Tibial artery (tissue), 4 donors: ENCODE measurements at regions not wholly inside any gene's neighbourhood (a gene's known extent, or its start where the extent isn't known, plus 50 kb on each side); places are given as distances from the start of the nearest gene placed in this dataset.

Source experiments
- DNase-seq, 2 donors: peaks; one replicate each; pipeline ENCODE4 v3.0.0-alpha.2; 2019
- H3K27ac ChIP-seq, 2 donors: fragments of 200-600 bp; sonication (generic) in 1 of 2; 1 replicate in 1 of 2; 2 replicates in 1 of 2; pipeline ENCODE4 v1.5.1; 2018 to 2019; ENCODE audit warnings: mild to moderate bottlenecking in 1 of 2
- H3K27me3 ChIP-seq, 2 donors: fragments of 200-600 bp; sonication (generic) in 1 of 2; one replicate each; pipeline versions ENCODE4 v1.5.1 to v1.6.0; 2016 to 2019
- H3K36me3 ChIP-seq, 3 donors: fragments of 200-600 bp; sonication (generic) in 2 of 3; one replicate each; pipeline ENCODE4 v1.5.1; 2016 to 2019; ENCODE audit warnings: mild to moderate bottlenecking in 2 of 3
- H3K4me1 ChIP-seq, 4 donors: fragments of 200-600 bp; sonication (generic) in 2 of 4; 1 replicate in 3 of 4; 2 replicates in 1 of 4; pipeline ENCODE4 v1.5.1; 2016 to 2019
- H3K4me3 ChIP-seq, 2 donors: fragments of 200-600 bp; sonication (generic) in 1 of 2; 1 replicate in 1 of 2; 2 replicates in 1 of 2; pipeline ENCODE4 v1.5.1; 2018 to 2019; ENCODE audit warnings: mild to moderate bottlenecking in 2 of 2
- H3K9me3 ChIP-seq, 3 donors: fragments of 200-600 bp; sonication (generic) in 1 of 3; one replicate each; pipeline ENCODE4 v1.5.1; 2016 to 2019
- intact Hi-C: fragments of 100-400 bp; cut with DNase I; formaldehyde crosslinking; loops from one replicate; pipeline ENCODE4 v1.15.0; 2023; ENCODE audit warnings: low total_unique reads
- TF ChIP-seq, protein P1 (sequence below), 2 experiments: fragments of 200-600 bp in 1 of 2; fragments of 450-650 bp in 1 of 2; IDR thresholded peaks; one replicate each; pipeline ENCODE4 v1.5.1; 2017 to 2019; ENCODE audit warnings: antibody characterized with exemption in 2 of 2, mild to moderate bottlenecking in 1 of 2, moderate library complexity in 1 of 2

- TF ChIP-seq, protein P1, sequence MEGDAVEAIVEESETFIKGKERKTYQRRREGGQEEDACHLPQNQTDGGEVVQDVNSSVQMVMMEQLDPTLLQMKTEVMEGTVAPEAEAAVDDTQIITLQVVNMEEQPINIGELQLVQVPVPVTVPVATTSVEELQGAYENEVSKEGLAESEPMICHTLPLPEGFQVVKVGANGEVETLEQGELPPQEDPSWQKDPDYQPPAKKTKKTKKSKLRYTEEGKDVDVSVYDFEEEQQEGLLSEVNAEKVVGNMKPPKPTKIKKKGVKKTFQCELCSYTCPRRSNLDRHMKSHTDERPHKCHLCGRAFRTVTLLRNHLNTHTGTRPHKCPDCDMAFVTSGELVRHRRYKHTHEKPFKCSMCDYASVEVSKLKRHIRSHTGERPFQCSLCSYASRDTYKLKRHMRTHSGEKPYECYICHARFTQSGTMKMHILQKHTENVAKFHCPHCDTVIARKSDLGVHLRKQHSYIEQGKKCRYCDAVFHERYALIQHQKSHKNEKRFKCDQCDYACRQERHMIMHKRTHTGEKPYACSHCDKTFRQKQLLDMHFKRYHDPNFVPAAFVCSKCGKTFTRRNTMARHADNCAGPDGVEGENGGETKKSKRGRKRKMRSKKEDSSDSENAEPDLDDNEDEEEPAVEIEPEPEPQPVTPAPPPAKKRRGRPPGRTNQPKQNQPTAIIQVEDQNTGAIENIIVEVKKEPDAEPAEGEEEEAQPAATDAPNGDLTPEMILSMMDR (IDR thresholded peaks at IDR 0.05): no peak
- Histone ChIP-seq H3K9me3 (no peaks in the 10 kb centered on the region), H3K27me3 (no peaks in the 10 kb centered on the region), H3K27ac (no peak overlapping the region), H3K36me3 (no peaks in the 10 kb centered on the region), H3K4me1 (peaks cover 0 to 20% (median 2%) of the 10 kb centered on the region in 4 donors), H3K4me3 (no peak overlapping the region)
- intact Hi-C loops: no loop called here
- DNase-seq: no peak
These were observed 320.4 kb upstream of the SP8 start for GRCh38 chr7:21107101-21107500.

DNA sequence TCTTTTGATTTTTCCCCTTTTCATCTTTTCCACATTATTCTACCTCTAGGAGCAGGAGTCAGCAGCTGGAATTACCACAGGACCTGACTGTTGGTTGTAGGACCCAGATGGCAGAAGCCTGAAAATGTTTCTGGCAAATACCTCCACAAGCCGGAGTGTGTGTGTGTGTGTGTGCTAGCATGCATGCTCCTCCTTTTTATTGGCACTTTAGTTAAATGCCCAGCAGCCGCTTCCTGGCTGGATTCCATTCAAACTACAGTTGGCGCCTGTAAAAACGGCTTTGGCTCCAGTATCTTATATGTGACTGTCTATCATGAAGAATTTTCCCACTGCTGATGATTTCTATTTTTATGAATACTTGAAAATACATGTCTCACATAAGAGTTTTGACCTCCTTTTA lies 319.7 kb upstream of the SP4 start:
- Histone ChIP-seq H3K4me1 (peaks cover 0 to 20% (median 2%) of the 10 kb centered on the region in 4 donors), H3K9me3 (no peaks in the 10 kb centered on the region), H3K27me3 (no peaks in the 10 kb centered on the region), H3K27ac (no peak overlapping the region), H3K4me3 (no peak overlapping the region), H3K36me3 (no peaks in the 10 kb centered on the region)
- TF ChIP-seq, protein P1 (IDR thresholded peaks at IDR 0.05): no peak
- no peak for DNase-seq
- intact Hi-C loops: no loop called here

DNA sequence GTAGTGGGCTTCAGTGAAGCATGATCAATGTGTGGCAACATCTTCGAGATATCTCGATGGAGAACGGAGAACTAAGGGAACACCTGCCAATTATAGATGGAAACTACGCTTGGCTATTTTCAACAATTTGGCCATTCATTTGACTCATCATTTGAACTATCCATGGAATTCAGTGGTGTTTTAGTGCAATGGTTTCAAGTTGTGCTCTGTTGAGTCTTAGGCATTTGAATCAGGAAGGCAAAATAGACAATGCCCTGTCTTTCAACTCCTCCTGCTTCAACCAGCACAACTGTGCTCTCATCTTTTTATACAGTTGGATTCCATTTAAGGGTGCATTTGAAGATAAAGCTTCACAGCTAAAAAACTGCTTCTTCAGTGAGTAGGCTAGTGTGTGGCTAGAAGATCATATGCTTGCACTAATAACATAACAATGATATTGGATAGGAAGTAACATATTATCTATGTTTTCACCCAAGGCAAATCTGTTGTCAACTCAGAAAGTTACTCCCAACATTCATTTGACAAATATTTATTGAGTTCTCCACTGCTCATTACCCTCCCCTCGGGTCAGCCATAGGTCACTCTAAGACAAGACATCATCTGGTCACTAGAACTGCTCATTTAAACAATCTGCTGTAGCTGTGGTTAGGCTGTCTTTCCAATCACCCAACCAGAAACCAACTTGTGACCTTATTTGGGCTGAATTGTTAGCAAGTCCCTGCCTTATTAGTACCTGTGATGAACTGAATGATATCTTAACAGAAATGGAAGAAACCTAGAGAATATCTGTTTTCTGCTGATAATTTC lies 314.1 kb upstream of the SP4 start:
- DNase-seq: no peak
- intact Hi-C loops: no loop called here
- peaks cover 0 to under 1% (median 0%) of the 10 kb centered on the region in 4 donors for H3K4me1 ChIP-seq

DNA sequence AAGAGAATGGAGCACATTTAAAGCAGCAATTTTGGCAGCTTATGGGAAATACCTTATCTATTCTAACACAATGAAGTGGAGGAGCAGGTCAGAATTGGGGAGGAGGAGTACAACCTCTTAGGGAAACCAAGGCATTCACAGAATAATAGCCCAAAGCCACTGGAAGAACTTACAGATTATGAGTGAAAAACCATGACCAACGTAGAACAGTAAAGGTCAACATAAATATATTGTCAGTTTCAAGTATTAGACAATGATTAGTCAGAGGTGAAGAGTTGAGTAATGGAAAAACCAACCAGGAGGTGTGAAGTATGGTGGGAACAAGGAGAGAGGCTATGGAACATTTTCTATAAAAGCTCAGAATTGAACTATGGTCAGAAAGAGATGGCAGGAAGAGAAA lies 304.3 kb upstream of the SP4 start:
- no peak for DNase-seq
- H3K27me3 ChIP-seq: no peaks in the 10 kb centered on the region
- TF ChIP-seq, protein P1 (IDR thresholded peaks at IDR 0.05): no peak
- no peak overlapping the region for H3K4me3 ChIP-seq
- intact Hi-C loops: no loop called here
- H3K4me1 ChIP-seq: peaks cover 0 to 4% (median 0%) of the 10 kb centered on the region in 4 donors
- H3K9me3 ChIP-seq: no peaks in the 10 kb centered on the region
- no peak overlapping the region for H3K27ac ChIP-seq
- H3K36me3 ChIP-seq: no peaks in the 10 kb centered on the region

More for the DNA sequence above, 314.1 kb upstream of the SP4 start:
- Histone ChIP-seq H3K36me3 (no peaks in the 10 kb centered on the region), H3K27ac (no peak overlapping the region), H3K9me3 (no peaks in the 10 kb centered on the region), H3K27me3 (peaks cover 0 to 8% of the 10 kb centered on the region in 2 donors), H3K4me3 (no peak overlapping the region)
- TF ChIP-seq, protein P1 (IDR thresholded peaks at IDR 0.05): no peak

GRCh38 chr7:21125297-21125696 lies 302.6 kb upstream of the SP4 start:
- TF ChIP-seq, protein P1 (IDR thresholded peaks at IDR 0.05): no peak
- intact Hi-C loops: no loop called here
- no peaks in the 10 kb centered on the region for H3K36me3 ChIP-seq

More at GRCh38 chr7:21125297-21125696, 302.6 kb upstream of the SP4 start:
- Histone ChIP-seq H3K9me3 (no peaks in the 10 kb centered on the region), H3K27ac (no peak overlapping the region), H3K4me3 (no peak overlapping the region), H3K27me3 (no peaks in the 10 kb centered on the region), H3K4me1 (peaks cover 0 to 5% (median 0%) of the 10 kb centered on the region in 4 donors)
- no peak for DNase-seq
